ENCODE measurements at regions not wholly inside any gene's neighbourhood (a gene's known extent, or its start where the extent isn't known, plus 50 kb on each side); places are given as distances from the start of the nearest gene placed in this dataset.

GRCh38 chr4:45638641-45639040 lies 485.2 kb downstream of the GABRG1 start:
- TF ChIP-seq YY1 (IDR thresholded peaks at IDR 0.05; ENCODE audit: low read depth) (no peak), CREB1 (IDR thresholded peaks at IDR 0.05; ENCODE audit: low read depth) (no peak), FOXM1 (IDR thresholded peaks at IDR 0.05; ENCODE audit: borderline replicate concordance, low read depth) (no peak), EP300 (IDR thresholded peaks at IDR 0.05; ENCODE audit: borderline replicate concordance) (no peak), ZBTB7A (IDR thresholded peaks at IDR 0.05; ENCODE audit: low read depth) (no peak), NFIC (IDR thresholded peaks at IDR 0.05) (no peak), REST (IDR thresholded peaks at IDR 0.05; ENCODE audit: low read depth) (no peak), TEAD4 (IDR thresholded peaks at IDR 0.05) (no peak), TAF1 (IDR thresholded peaks at IDR 0.05; ENCODE audit: low read depth) (no peak), CEBPB (IDR thresholded peaks at IDR 0.05) (no peak), RAD21 (IDR thresholded peaks at IDR 0.05; ENCODE audit: low read depth) (no peak), EGR1 (IDR thresholded peaks at IDR 0.05) (no peak)
- TF ChIP-seq, protein P1, sequence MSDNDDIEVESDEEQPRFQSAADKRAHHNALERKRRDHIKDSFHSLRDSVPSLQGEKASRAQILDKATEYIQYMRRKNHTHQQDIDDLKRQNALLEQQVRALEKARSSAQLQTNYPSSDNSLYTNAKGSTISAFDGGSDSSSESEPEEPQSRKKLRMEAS (IDR thresholded peaks at IDR 0.05), result no peak
- TF ChIP-seq, protein P2, sequence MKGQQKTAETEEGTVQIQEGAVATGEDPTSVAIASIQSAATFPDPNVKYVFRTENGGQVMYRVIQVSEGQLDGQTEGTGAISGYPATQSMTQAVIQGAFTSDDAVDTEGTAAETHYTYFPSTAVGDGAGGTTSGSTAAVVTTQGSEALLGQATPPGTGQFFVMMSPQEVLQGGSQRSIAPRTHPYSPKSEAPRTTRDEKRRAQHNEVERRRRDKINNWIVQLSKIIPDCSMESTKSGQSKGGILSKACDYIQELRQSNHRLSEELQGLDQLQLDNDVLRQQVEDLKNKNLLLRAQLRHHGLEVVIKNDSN (IDR thresholded peaks at IDR 0.05), result no peak

Data from Ishikawa (cell line).